Fibroblast of skin of left quadriceps (primary cell): ENCODE measurements at regions not wholly inside any gene's neighbourhood (a gene's known extent, or its start where the extent isn't known, plus 50 kb on each side); places are given as distances from the start of the nearest gene placed in this dataset.

Source experiments
- DNase-seq, 2 experiments: peaks; one replicate each; pipeline ENCODE4 v3.0.0-alpha.2; 2013; ENCODE audit warnings: low read depth in 2 of 2

DNA sequence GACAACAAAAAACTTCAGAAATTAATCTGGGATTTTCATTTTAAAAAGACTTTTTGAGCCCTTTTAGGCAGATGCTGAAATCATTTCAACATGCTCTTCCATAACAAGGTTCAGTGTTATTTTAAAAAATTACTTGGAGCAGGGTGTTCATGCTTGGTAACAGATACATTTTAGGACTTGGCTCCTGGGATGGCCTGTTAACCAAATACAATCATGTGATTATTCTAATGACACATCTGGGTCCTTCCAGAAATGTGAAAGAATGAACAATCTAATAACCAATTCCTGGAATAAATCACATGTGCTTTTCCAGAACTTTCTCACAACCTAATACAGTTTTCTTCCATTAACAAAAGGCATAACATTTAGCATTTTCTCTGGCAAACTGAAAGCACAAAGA, 379.8 kb upstream of the RUNX1 start:
- DNase-seq: peak in 1 of 2 experiments; percentile 12

DNA sequence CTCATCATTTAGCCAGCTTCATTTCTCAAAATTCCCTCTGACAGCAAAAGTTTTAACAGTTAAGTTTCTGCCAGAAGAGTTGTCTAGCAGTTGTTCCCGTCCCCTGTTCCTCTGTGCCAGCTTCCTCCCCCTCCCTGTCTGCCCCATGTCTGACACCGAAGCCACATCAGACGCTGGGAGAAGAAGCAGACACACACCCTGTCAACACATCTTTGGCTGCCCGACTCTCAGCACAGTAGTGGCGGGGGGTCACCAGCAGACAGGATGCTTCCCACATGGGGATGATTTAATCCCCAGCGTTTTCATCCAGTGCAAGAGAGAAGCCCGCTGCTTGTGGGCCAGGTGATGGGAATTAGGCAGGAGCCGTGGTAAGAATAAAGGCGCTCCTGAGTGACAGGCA, 379.4 kb upstream of the RUNX1 start:
- peak in 1 of 2 experiments; percentile 21 for DNase-seq

DNA sequence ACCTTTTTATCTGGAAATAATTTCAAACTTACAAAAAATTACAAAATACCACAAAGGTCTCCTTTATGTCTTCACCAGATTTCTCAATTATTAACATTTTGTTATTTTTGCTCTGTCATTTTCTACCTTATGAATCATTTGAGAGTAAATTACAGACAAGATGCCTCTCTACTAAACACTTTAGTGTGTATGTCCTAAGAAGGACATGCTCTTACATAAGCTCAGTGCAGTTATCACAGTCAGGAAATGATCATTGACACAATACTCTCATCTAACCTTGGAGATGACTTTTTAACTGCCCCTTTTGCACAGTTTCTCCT, 378.9 kb upstream of the RUNX1 start:
- peak; percentile 26 to 29 for DNase-seq

DNA sequence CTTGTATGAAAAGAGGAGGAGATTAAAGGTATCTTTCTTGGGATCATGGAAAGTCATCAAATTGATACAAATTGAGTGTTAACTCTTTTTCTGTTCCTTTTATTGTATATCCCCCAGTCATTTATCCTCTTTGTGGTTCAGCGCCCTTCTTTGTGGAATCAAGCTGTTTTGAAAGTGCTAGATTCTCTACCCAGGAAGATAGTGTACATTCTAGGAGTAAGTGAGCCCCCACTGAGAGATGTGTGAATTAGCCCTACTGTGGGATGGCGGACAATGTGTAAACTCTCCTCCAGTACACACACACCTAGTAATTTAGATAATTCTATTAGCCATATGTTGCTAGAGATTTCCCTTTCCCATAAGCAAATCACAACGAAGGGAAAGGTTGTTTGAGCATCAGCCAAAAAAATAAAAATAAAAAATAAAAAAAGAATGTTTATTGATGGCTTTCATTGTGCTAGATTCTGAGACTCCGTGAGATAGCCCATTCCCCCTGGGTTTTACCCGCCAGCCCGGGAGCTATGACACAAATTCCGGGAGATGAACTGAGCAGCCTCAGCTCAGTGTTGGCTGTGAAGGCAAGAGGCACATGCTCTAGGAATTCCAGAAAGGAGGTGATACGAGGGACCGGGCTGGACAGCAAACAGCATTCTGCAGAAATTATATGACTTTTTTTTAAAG, 378.4 kb upstream of the RUNX1 start:
- DNase-seq: no peak

DNA sequence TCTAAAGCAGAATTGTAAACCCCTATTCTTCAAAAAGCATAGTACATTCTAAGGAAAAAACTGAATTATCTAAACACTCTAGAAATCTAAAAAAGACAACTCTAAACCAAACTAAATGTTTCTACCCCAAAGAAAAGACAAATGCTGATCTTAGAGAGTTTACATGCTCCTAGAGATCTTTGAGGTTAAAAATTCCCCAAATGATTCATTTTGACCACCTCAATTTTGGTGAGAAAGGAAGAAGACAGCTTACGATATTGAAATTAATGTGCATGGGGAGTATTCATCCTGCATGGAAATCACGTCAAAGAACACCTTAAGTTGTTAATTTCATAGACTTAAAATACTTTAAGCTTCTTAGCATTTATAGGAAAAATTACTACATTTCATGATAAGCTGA, 377.8 kb upstream of the RUNX1 start:
- no peak for DNase-seq

DNA sequence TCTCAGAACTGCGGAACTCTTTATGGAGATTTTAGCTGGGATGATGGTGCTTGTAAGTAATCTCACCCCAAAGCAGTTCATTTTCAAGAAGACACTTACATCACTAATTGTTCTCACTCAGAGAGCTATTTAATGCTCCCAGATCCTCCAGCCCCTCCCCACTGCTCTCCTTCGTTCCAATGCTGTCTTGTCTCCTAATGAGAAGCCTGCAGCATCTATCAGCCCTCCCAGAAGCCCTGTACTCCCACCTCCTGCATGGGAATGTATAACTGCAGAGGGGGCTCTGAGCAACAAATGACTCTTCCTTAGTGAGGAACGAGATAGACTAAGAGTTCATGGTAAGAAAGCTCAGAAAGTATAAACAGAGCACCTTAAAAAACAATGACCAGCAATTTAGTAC, 377.4 kb upstream of the RUNX1 start:
- no peak for DNase-seq

DNA sequence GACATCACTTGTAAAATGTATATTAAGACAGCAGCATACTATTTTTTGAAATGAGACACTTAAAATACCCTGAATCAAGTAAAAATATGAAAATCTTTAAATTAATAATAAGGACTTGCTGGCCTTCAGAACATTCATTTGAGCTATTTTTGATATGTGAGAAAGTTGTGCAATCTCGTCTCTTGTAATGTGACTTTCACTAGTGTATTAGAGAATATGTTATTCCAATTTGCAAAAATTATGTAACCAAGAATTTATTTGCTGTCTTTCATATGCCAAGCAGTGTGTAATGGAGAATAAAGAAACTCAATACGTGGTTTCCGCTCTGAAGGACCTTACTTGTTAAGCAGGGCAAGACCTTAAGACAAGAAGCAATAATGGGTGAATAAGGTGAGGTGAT, 375.0 kb upstream of the RUNX1 start:
- no peak for DNase-seq

DNA sequence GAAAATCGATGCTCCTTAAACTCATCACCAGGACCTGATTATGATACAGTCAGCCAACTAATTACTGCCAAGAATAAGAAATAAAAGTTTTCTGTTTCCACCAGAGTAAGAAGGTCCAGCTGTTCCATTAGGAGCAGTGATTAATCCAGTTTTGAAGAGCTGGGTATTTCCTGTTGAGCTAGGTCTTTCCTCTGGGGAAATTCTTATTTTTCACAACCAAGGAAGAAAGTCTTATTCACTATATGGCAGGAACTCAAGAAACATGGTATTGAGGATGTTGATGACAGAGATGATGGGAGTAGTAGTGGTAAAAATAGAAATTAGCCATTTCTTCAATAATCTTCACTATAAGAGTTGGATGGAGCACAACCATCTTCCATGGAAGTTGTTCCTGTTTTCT, 374.6 kb upstream of the RUNX1 start:
- DNase-seq: peak; percentile 51 to 56

DNA sequence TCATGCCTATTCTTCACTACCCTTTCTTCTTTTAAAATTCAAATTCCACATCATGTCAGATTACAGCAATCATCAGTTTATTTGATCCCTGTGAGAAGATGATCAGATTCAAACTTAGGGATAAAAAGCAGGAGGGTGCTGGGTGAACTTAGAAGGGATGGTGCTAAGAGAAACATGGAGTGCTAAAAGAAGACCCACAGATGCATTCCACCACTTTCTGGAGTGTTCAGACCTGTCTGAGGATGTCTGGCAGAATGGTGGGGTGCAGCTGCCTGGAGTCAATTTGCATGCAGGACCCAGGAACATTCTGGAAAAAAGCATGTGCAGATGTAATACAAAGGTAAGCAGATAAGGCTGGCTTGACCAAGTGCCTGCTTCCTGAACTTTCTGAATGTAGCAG, 372.9 kb upstream of the RUNX1 start:
- no peak for DNase-seq

DNA sequence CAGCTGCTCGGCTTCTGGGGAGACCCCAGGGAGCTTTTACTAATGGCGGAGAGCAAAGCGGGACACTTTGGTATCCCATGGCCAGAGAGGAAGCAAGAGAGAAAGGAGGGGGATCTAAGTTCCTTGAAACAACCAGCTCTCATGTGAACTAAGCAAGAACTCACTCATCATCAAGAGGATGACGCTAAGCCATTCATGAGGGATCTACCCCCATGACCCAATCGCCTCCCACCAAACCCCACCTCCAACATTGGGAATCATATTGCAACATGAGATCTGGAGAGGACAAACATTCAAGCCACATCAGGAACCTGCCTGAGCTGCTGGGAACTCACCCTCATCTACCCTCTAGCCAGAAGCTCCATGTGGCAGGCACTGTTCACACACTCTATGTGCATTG, 372.1 kb upstream of the RUNX1 start:
- no peak for DNase-seq

DNA sequence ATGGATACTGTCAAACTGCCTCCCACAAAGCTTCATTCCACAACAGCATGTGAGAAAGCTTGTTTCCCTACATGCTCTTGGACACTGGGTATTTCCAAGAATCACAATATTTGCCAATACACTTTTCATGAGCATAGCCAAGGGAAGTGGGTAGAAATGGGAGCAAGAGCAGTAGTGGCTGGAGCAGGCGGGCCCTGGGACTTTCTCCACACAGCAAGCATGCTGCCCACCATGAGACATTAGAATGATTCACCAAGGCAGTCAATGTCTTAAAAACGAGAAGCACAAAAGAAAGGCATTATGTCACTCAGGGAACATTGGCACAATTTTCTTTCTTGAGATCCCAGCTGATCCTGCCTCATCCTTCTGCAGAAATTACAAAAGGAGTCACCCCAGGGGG, 371.6 kb upstream of the RUNX1 start:
- DNase-seq: no peak

DNA sequence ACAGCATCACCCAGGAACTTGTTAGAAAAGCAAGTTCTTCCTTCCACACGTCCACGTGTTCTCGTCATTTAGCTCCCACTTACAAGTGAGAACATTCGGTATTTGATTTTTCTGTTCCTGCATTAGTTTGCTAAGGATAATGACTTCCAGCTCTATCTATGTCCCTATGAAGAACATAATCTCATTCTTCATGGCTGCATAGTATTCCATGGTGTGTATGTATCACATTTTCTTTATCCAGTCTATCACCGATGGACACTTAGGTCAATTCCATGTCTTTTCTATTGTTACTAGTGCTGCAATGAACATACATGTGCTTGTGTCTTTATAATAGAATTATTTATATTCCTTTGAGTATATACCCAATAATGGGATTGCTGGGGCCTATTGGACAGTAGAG, 368.7 kb upstream of the RUNX1 start:
- no peak for DNase-seq

DNA sequence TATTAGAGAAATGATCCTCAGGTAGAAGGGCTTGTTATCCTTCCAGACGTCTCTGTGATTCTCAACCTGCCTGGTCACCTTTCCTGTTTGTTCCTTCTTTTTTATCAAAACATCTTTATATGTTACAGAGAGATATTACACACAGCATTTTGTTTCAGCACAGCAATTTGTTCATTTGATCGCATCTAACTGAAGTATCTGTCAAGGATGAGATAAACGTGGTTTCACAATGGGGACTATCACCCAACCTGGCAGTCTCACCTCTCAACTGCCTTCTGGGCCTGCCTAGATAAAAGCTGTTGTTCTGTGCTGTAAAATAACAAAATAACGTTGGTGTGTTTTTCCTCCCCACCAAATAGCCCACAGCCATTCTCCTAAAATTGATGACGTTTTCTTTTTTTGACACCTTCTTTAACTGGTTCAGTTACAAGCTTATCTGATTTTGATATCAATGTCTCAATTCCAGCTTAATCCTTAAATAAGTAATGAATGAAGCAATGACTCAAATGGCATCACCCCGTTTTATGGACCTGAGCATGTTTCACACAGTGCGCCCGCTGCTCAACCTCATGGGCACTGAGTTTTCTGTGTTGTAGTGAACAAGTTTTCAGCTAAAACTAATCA, 367.9 kb upstream of the RUNX1 start:
- DNase-seq: no peak

DNA sequence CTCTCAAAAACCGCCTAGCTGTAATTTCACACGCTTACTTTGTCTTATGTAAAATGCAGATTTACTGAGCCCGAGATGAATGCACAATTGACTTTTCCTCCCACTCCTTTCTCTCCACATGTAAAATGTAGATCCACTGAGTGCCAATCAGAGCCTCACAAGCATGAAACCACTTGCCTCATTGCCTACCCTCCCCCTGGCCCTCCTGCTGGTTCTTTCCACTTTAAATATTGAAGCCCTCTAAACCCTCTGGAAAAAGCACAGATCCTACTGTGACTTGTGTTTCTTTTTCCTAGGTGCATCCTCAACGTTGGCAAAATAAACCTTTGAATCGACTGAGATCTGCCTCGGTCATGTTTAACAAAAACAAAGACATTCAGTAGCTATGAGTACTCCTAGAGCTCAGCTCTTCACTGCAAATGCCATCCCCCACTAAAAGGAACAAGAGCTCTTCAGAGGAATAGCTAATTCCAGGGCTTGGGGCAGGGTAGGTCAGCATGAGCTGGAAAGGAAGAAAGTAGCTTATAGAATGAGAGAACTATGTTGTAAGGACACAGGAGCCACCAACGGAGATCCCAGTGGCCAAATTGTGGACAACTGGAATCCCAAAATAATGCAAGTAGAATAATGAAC, 365.5 kb upstream of the RUNX1 start:
- no peak for DNase-seq

DNA sequence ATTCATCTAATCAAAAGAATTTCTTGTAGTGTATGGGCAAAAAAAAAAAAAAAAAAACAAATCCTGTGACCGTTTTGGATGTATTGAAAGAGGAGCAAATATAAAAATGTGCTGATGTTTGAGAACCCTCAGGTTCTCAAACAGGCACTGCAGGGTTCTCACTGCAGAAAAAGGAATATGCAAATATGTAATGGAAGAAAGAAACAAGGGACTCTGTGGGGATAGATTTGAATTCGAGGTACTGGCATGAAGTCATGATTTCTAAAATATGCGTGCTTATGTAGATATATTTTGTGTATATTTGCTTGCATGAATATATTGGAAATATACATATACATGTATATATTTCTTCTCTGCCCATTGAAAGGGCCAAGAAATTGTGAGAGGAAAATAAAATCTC, 365.0 kb upstream of the RUNX1 start:
- no peak for DNase-seq

DNA sequence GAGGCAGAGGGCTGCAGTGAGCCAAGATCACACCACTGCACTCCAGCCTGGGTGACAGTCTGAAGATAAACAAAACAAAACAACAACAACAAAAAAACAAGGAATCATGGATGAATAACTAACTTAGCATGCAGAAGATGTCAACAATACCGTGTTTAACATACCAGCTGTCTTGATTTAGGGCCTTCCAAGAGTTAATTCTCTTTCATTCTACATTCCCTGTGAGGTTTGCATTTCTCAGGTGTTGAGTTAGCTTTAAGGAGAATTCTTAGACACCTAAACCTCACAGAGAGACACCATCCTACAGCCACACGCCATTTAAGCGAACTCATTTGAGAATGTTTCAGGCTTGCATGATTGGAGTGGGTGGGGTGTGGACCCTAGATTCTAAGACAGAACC, 363.1 kb upstream of the RUNX1 start:
- DNase-seq: no peak

DNA sequence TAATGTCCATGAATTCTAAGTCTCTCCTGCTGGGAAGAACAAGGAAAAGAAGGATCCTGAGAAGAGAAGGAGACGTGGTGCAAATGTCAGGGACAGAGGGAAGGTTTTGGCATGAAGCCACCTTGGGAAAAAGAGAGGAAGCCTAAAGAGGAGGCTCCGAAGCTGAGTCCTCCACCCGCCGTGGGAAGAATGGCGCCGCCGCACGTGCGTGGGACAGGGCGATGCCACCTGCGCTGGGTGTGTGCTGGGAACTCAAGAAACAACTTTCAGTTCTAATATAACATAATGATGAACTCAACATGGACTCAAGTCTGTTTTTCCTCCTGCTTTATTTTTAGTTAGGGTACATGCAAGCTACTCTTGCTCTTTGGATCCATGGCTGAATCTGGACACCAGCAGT, 362.3 kb upstream of the RUNX1 start:
- no peak for DNase-seq

DNA sequence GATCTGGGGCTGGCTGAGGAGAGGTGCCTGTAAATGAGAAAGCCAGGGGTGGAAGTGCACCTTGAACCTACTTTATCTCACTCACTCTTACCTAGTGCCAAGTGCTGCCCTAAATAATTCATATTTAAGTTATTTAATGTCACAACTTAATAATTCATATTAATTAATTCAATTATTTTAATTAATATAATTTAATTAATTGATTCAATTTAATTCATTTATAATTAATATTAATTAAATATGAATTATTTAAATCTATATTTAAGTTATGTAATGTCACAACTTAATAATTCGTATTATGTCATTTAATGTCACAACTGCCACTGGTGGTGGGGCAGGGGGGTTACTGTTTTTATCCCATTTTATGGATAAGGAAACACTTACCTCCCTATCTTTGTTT, 361.6 kb upstream of the RUNX1 start:
- no peak for DNase-seq

DNA sequence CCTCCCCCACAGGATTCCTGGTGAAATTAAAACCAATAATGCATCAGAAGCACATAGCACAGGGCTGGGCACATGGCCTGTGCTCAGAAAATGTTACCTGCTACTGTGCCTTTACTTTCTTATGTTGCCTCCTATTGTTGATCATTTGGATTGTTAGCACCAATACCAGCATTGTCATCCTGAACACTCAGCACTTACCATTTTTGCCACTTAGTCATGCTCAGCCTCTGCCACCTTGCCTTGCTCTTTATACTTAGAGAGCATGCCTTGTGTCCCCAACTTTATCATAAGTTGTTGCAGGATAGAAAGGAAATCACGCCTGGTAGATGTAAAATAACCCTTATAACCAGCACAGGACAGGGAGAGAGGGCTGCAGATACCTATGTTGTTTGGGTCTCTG, 361.0 kb upstream of the RUNX1 start:
- no peak for DNase-seq

DNA sequence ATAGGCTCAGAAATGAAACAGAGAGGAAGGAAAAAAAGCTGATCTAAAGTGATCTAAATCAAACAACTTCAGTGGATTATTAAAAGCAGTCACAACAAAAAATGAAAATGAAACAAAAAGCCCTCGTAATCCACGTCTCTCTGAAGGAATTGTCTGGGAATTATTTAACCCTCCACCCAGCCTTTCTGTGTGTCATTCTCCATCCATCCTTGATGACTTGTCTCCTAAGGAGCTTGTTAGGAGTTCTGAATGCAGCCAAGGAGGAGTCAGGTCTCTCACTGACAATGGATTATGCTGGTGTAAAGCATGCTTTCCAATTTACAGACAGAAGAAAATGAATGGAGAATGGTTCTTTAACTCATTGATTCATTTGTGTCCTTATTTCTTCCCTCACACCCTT, 359.3 kb upstream of the RUNX1 start:
- DNase-seq: no peak

DNA sequence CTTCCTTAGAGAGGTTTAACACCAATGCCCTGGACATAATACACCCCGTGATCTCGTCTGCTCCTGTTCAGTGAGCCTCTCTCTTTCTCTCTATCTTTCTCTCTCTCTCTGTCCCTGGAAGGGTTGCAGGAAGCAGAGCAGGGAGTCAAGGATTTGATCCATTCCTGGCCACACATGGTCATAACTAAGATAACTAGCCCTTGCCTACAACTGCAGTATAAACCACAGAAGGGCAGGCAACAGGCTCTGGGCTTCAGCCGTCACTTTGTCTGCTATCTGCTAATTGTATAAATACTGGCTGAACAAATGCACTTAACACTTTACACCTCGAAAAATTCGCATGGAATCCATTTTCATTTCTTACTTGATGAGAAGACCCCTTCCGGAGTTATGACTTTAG, 357.5 kb upstream of the RUNX1 start:
- DNase-seq: no peak

DNA sequence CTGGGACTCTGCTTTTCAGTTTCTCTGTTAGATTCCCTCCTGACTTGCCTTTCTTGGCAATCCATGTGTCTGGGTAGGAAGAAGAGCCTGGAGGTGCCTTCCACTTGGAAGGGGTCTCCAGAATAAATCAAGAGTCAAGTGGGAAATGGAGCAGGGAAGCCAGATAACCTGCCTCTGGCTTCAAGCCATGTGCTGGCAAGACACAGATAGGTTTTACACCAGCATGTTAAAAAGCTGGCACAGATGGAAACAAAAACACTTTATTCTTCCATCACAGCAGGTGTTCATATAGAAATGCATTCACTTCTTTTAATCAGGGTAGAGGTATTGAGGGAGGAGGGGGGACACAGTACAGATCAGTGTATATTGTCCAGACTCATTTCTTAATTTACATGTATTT, 356.9 kb upstream of the RUNX1 start:
- no peak for DNase-seq

DNA sequence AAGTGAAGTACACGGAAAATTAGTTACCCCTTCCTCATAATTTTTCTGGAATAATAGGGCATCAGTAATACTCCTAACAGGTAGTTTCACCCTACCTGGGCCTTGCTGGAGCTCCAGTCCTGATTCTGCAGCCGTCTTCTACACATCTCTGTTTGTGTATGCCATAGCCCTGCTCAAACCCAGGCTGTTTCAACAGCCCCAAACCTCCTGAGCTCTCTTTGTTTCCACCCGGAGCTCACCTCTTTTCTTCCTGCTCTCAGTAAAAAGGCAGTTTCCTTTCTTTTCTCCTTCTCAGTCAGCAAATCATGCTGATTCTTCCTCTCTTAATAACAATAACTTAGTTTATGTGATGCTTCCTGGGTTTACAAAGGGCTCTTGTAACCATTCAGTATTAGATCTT, 355.1 kb upstream of the RUNX1 start:
- no peak for DNase-seq

DNA sequence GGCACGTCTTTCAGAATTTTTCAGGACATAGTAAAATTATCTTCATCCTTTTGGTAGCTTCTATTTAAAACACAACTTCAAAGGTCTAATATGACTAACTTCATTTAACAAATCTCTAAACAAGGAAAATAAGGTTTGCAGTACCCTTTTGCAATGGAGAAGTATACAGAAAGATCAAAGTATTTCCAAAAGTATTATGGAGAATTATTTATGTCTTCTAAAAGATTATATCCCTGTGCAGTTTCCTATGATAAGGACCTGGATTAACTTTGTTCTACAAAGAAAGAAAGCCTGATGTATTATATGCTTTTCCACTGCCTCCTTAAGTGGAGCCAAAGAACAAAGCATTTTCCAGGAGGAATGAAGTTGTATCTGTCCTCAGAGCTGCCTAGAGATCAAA, 353.0 kb upstream of the RUNX1 start:
- no peak for DNase-seq
